ENCODE measurements at regions not wholly inside any gene's neighbourhood (a gene's known extent, or its start where the extent isn't known, plus 50 kb on each side); places are given as distances from the start of the nearest gene placed in this dataset.
A peak's percentile ranks its signal among the peaks of the same experiment; 100 is the strongest.

- DNase-seq = no peak
These were observed 55.7 kb downstream of the IRF2BP2 start for GRCh38 chr1:234554218-234554697.

- DNase-seq = no peak
These were observed 56.5 kb downstream of the IRF2BP2 start for GRCh38 chr1:234553240-234554188.

- no peak for DNase-seq
These were observed 59.0 kb downstream of the IRF2BP2 start for GRCh38 chr1:234551032-234551378.

- DNase-seq = no peak
These were observed 59.5 kb downstream of the IRF2BP2 start for GRCh38 chr1:234550341-234551031.

- DNase-seq = no peak
These were observed 60.4 kb downstream of the IRF2BP2 start for GRCh38 chr1:234549447-234550021.

- DNase-seq = no peak
These were observed 62.8 kb downstream of the IRF2BP2 start for GRCh38 chr1:234546890-234547788.

- DNase-seq = no peak
These were observed 63.6 kb downstream of the IRF2BP2 start for GRCh38 chr1:234546387-234546704.

GRCh38 chr1:234545517-234546386 lies 64.2 kb downstream of the IRF2BP2 start:
- DNase-seq = no peak

- DNase-seq = peak; percentile 17
These were observed 65.2 kb upstream of the TARBP1 start for GRCh38 chr1:234544087-234544579.

GRCh38 chr1:234543442-234544086 lies 64.6 kb upstream of the TARBP1 start:
- DNase-seq = no peak

GRCh38 chr1:234542211-234542850 lies 63.4 kb upstream of the TARBP1 start:
- no peak for DNase-seq

- no peak for DNase-seq
These were observed 62.5 kb upstream of the TARBP1 start for GRCh38 chr1:234541286-234541975.

GRCh38 chr1:234540404-234540762 lies 61.4 kb upstream of the TARBP1 start:
- DNase-seq = no peak

- no peak for DNase-seq
These were observed 60.9 kb upstream of the TARBP1 start for GRCh38 chr1:234539666-234540403.

- no peak for DNase-seq
These were observed 60.1 kb upstream of the TARBP1 start for GRCh38 chr1:234538930-234539649.

- DNase-seq = no peak
These were observed 59.2 kb upstream of the TARBP1 start for GRCh38 chr1:234538062-234538731.

- no peak for DNase-seq
These were observed 58.3 kb upstream of the TARBP1 start for GRCh38 chr1:234537236-234537635.

- no peak for DNase-seq
These were observed 57.8 kb upstream of the TARBP1 start for GRCh38 chr1:234536741-234537140.
